ENCODE measurements at regions not wholly inside any gene's neighbourhood (a gene's known extent, or its start where the extent isn't known, plus 50 kb on each side); places are given as distances from the start of the nearest gene placed in this dataset.

DNA sequence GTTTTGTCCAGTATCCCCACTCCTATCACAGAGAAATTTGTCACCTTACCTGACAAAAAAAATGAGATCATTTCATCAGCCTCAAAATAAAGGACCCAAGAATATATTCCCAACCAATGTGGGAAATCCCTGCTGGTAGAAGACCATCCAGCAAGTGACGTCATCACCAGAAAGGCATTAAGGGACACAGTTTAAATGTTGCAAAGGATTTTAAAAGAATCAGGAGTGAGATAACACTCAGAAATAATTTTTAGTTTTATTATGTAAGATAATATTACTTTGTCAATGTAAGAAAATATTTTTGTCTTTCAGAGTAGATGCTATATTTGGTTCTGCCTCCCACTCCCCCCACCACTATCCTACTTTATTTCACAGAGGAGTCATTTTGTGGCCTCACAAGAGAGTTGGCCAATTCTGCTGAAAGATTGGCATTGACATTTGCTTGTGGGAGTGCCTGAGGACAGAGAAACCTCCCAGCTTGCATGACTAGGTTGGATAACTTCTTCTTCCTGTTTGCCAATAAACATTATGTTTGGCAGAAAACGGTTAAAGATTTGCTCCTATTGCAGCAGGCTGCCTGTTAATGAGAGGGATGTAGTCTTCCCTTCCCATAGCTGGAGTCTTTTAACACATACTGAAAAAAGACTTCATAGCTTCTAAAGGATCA is 288.6 kb upstream of the DAB2 start:
- no peak overlapping the region for H3K9ac ChIP-seq
- no peak overlapping the region for H3K4me2 ChIP-seq (ENCODE audit: low read length)
- H3K4me1 ChIP-seq = no peaks in the 10 kb centered on the region
- H2AFZ ChIP-seq = no peak overlapping the region
- no peaks in the 10 kb centered on the region for H3K36me3 ChIP-seq (ENCODE audit: control insufficient read depth, insufficient read depth, low read length)
- TF ChIP-seq, protein P1, sequence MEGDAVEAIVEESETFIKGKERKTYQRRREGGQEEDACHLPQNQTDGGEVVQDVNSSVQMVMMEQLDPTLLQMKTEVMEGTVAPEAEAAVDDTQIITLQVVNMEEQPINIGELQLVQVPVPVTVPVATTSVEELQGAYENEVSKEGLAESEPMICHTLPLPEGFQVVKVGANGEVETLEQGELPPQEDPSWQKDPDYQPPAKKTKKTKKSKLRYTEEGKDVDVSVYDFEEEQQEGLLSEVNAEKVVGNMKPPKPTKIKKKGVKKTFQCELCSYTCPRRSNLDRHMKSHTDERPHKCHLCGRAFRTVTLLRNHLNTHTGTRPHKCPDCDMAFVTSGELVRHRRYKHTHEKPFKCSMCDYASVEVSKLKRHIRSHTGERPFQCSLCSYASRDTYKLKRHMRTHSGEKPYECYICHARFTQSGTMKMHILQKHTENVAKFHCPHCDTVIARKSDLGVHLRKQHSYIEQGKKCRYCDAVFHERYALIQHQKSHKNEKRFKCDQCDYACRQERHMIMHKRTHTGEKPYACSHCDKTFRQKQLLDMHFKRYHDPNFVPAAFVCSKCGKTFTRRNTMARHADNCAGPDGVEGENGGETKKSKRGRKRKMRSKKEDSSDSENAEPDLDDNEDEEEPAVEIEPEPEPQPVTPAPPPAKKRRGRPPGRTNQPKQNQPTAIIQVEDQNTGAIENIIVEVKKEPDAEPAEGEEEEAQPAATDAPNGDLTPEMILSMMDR (IDR thresholded peaks at IDR 0.05) = no peak
- no peak overlapping the region for H3K4me3 ChIP-seq (ENCODE audit: low read depth, low read length)
- no peaks in the 10 kb centered on the region for H3K9me3 ChIP-seq (ENCODE audit: control insufficient read depth, low read length)
- no peaks in the 10 kb centered on the region for H3K79me2 ChIP-seq
- H3K27me3 ChIP-seq (ENCODE audit: control insufficient read depth, insufficient read depth, low read length) = no peaks in the 10 kb centered on the region
- no peak overlapping the region for H3K27ac ChIP-seq

DNA sequence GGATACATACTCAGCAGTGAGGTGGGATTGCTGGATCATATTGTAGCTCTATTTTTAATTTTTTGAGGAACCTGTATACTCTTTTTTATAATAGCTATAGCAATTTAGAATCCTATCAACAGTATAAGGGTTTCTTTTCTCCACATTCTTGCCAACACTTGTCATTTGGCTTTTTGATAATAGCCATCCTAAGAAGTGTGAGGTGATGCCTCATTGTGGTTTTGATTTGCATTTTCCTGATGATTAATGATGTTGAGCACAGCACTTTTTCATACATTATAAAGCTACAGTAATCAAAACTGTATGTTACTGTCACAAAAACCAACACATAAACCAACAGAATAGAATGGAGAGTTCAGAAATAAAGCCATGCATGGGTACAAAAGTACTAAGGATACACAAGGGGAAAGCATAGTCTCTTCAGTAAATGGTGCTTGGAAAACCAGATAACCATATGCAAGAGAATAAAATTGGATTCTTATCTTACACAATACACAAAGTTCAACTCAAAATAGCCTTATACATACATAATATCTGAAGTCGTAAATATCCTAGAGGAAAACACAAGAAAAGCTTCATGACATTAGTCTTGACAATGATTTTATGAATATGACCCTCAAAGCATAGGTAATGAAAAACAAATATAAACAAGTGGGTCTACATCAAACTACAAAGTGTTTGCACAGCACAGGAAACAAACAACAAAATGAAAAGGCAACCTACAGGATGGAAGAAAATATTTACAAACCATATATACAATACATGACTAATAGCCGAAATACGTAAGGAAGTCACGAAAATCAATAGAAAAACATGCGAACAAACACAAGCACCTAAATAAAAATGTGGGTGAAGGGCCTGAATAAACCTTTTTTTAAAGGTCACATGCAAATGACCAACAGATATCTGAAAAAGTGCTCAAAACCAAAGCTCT is 287.8 kb upstream of the DAB2 start:
- Histone ChIP-seq H3K27ac (no peak overlapping the region), H3K79me2 (no peaks in the 10 kb centered on the region), H2AFZ (no peak overlapping the region), H3K4me1 (no peaks in the 10 kb centered on the region), H3K9me3 (ENCODE audit: control insufficient read depth, low read length) (no peaks in the 10 kb centered on the region), H3K4me2 (ENCODE audit: low read length) (no peak overlapping the region), H3K27me3 (ENCODE audit: control insufficient read depth, insufficient read depth, low read length) (no peaks in the 10 kb centered on the region), H3K36me3 (ENCODE audit: control insufficient read depth, insufficient read depth, low read length) (no peaks in the 10 kb centered on the region), H3K9ac (no peak overlapping the region), H3K4me3 (ENCODE audit: low read depth, low read length) (no peak overlapping the region)
- TF ChIP-seq, protein P1 (IDR thresholded peaks at IDR 0.05) = no peak

DNA sequence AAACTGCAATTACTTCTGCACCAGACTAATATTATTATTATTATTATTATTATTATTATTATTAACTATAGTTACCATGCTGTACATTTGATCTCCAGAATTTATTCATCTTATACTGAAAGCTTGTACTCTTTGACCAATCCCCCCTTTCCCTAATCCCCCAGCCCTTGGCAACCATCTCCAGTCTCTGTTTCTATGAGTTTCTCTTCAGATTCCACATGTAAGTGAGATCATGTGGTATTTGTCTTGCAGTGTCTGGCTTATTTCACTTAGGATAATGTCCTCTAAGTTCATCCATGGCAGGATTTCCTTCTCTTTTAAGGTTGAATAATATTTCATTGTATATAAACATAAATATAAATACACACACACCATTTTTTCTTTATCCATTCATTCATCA is 287.0 kb upstream of the DAB2 start:
- no peaks in the 10 kb centered on the region for H3K36me3 ChIP-seq (ENCODE audit: control insufficient read depth, insufficient read depth, low read length)
- no peak overlapping the region for H3K4me2 ChIP-seq (ENCODE audit: low read length)
- H3K9me3 ChIP-seq (ENCODE audit: control insufficient read depth, low read length) = no peaks in the 10 kb centered on the region
- H2AFZ ChIP-seq = no peak overlapping the region
- no peak overlapping the region for H3K27ac ChIP-seq
- no peaks in the 10 kb centered on the region for H3K79me2 ChIP-seq
- no peak overlapping the region for H3K9ac ChIP-seq
- H3K27me3 ChIP-seq (ENCODE audit: control insufficient read depth, insufficient read depth, low read length) = no peaks in the 10 kb centered on the region
- no peaks in the 10 kb centered on the region for H3K4me1 ChIP-seq
- TF ChIP-seq, protein P1 (IDR thresholded peaks at IDR 0.05) = no peak
- no peak overlapping the region for H3K4me3 ChIP-seq (ENCODE audit: low read depth, low read length)

DNA sequence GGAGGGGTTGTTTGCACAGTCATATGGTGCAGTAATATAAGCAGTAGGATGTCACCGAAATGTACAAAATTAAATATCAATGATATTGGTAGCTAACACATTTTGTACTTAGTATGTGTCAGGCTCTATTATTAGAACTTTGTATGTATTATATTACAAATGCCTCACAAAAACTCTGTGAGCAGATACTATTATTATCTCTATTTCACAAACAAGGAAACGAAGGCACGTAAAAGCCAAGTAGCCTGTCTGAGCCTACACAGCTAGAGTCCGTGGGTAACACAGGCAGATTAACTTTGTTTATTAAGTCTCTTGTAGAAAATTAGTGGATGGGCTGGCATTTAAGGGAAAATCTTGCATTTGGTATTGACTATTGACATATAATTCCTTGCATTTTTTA is 284.3 kb upstream of the DAB2 start:
- H3K36me3 ChIP-seq (ENCODE audit: control insufficient read depth, insufficient read depth, low read length) = no peaks in the 10 kb centered on the region
- no peaks in the 10 kb centered on the region for H3K9me3 ChIP-seq (ENCODE audit: control insufficient read depth, low read length)
- H3K79me2 ChIP-seq = no peaks in the 10 kb centered on the region
- H3K27me3 ChIP-seq (ENCODE audit: control insufficient read depth, insufficient read depth, low read length) = no peaks in the 10 kb centered on the region
- H2AFZ ChIP-seq = no peak overlapping the region
- H3K27ac ChIP-seq = no peak overlapping the region
- no peak overlapping the region for H3K4me3 ChIP-seq (ENCODE audit: low read depth, low read length)
- TF ChIP-seq, protein P1 (IDR thresholded peaks at IDR 0.05) = no peak
- H3K9ac ChIP-seq = no peak overlapping the region
- no peak overlapping the region for H3K4me2 ChIP-seq (ENCODE audit: low read length)
- no peaks in the 10 kb centered on the region for H3K4me1 ChIP-seq
